ENCODE measurements at regions not wholly inside any gene's neighbourhood (a gene's known extent, or its start where the extent isn't known, plus 50 kb on each side); places are given as distances from the start of the nearest gene placed in this dataset.

- H3K27me3 ChIP-seq (replicated peaks; ENCODE audit: control insufficient read depth, insufficient read depth, low read length), result no peaks in the 10 kb centered on the region
- no peak for TF ChIP-seq CTCF (IDR thresholded peaks at IDR 0.05; ENCODE audit: insufficient read depth, low read length, poor library complexity, severe bottlenecking)
- no peak overlapping the region for H3K4me3 ChIP-seq (replicated peaks; ENCODE audit: low read depth, low read length)
- DNase-seq (ENCODE audit: extremely low read depth, insufficient read length), result no peak
- H3K36me3 ChIP-seq (ENCODE audit: control insufficient read depth, insufficient read depth, low read length), result no peaks in the 10 kb centered on the region
These were observed 50.5 kb upstream of the POU2AF2 start for GRCh38 chr11:111194860-111195568.

GRCh38 chr11:111193924-111194490 lies 51.5 kb upstream of the POU2AF2 start:
- no peak for DNase-seq (ENCODE audit: extremely low read depth, insufficient read length)
- H3K36me3 ChIP-seq (ENCODE audit: control insufficient read depth, insufficient read depth, low read length), result no peaks in the 10 kb centered on the region
- H3K27me3 ChIP-seq (replicated peaks; ENCODE audit: control insufficient read depth, insufficient read depth, low read length), result no peaks in the 10 kb centered on the region
- no peak overlapping the region for H3K4me3 ChIP-seq (replicated peaks; ENCODE audit: low read depth, low read length)
- TF ChIP-seq CTCF (IDR thresholded peaks at IDR 0.05; ENCODE audit: insufficient read depth, low read length, poor library complexity, severe bottlenecking), result no peak

GRCh38 chr11:111189466-111189865 lies 56.1 kb upstream of the POU2AF2 start:
- no peak for TF ChIP-seq CTCF (IDR thresholded peaks at IDR 0.05; ENCODE audit: insufficient read depth, low read length, poor library complexity, severe bottlenecking)

GRCh38 chr11:111186308-111186915 lies 59.1 kb upstream of the POU2AF2 start:
- H3K27me3 ChIP-seq (replicated peaks; ENCODE audit: control insufficient read depth, insufficient read depth, low read length), result no peaks in the 10 kb centered on the region
- no peak for TF ChIP-seq CTCF (IDR thresholded peaks at IDR 0.05; ENCODE audit: insufficient read depth, low read length, poor library complexity, severe bottlenecking)
- no peak for DNase-seq (ENCODE audit: extremely low read depth, insufficient read length)
- H3K4me3 ChIP-seq (replicated peaks; ENCODE audit: low read depth, low read length), result no peak overlapping the region
- H3K36me3 ChIP-seq (ENCODE audit: control insufficient read depth, insufficient read depth, low read length), result no peaks in the 10 kb centered on the region

More at GRCh38 chr11:111189466-111189865, 56.1 kb upstream of the POU2AF2 start:
- no peak for DNase-seq (ENCODE audit: extremely low read depth, insufficient read length)
- Histone ChIP-seq H3K36me3 (ENCODE audit: control insufficient read depth, insufficient read depth, low read length) (no peaks in the 10 kb centered on the region), H3K27me3 (replicated peaks; ENCODE audit: control insufficient read depth, insufficient read depth, low read length) (no peaks in the 10 kb centered on the region), H3K4me3 (replicated peaks; ENCODE audit: low read depth, low read length) (no peak overlapping the region)

- Histone ChIP-seq H3K4me3 (replicated peaks; ENCODE audit: low read depth, low read length) (no peak overlapping the region), H3K36me3 (ENCODE audit: control insufficient read depth, insufficient read depth, low read length) (no peaks in the 10 kb centered on the region), H3K27me3 (replicated peaks; ENCODE audit: control insufficient read depth, insufficient read depth, low read length) (no peaks in the 10 kb centered on the region)
- no peak for DNase-seq (ENCODE audit: extremely low read depth, insufficient read length)
- no peak for TF ChIP-seq CTCF (IDR thresholded peaks at IDR 0.05; ENCODE audit: insufficient read depth, low read length, poor library complexity, severe bottlenecking)
These were observed 60.3 kb upstream of the POU2AF2 start for GRCh38 chr11:111185266-111185665.
